HG03460 (cell line): ENCODE measurements at regions not wholly inside any gene's neighbourhood (a gene's known extent, or its start where the extent isn't known, plus 50 kb on each side); places are given as distances from the start of the nearest gene placed in this dataset.
"Not testable (repeated sequence)": the region's sequence is repeated elsewhere in the genome, so short reads cannot be mapped to it uniquely, and the experiment has no call there.

Source experiments
- ATAC-seq: cut with Tn5 transposase; IDR thresholded peaks from one replicate; pipeline ENCODE4 v1.9.1; 2021; ENCODE audit not compliant: unreplicated experiment

DNA sequence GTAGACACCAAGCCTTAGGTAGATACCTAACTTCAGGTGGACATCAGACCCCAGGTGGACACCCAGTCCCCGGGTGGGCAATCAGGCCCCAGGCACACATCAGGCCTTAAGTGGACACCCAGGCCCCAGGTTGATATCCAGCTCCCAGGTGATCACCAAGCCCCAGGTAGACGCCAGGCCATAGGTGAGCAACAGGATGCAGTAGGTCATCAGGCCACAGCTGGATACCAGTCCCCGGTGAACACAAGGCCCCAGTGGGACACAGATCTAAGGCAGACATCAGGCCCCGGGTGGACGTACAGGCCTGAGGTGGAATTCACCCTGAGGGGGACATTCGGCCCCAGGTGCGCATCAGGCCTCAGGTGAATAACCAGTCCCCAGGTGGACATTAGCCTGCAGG is 201.0 kb downstream of the POTEM start:
- not testable (repeated sequence) for ATAC-seq

GRCh38 chr14:19169561-19170362 is 202.5 kb downstream of the POTEM start:
- ATAC-seq = not testable (repeated sequence)

- ATAC-seq = not testable (repeated sequence)
These were observed 205.5 kb downstream of the POTEM start for GRCh38 chr14:19172745-19173144.

DNA sequence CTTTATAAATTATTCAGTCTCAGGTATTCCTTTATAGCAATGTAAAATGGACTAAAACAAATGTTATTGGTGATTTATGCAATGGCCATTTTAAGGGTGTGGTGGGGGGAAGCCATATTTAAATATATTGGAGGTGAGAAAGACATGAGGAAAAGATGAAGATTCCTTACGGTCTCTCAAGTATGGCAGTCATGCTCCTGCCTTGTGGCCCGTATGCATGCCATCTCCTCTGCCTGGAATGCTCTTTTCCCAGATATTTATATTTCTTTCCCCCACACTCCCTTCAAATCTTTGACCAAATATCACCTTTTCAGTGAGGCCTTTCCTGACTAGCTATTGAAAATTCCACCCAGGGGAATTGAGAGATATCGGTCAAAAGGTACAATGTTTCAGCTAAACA is 206.0 kb downstream of the POTEM start:
- not testable (repeated sequence) for ATAC-seq

- not testable (repeated sequence) for ATAC-seq
These were observed 210.2 kb downstream of the POTEM start for GRCh38 chr14:19177435-19177834.

DNA sequence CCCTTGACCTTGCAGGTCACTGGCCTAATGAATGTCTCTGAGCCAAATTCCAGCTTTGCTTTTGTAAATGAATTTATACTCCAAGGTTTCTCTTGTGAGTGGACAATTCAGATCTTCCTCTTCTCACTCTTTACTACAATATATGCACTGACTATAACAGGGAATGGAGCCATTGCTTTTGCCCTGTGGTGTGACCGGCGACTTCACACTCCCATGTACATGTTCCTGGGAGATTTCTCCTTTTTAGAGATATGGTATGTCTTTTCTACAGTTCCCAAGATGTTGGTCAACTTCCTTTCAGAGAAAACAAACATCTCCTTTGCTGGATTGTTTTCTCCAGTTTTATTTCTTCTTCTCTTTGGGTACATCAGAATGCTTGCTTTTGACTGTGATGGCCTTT is 213.1 kb downstream of the POTEM start:
- not testable (repeated sequence) for ATAC-seq

DNA sequence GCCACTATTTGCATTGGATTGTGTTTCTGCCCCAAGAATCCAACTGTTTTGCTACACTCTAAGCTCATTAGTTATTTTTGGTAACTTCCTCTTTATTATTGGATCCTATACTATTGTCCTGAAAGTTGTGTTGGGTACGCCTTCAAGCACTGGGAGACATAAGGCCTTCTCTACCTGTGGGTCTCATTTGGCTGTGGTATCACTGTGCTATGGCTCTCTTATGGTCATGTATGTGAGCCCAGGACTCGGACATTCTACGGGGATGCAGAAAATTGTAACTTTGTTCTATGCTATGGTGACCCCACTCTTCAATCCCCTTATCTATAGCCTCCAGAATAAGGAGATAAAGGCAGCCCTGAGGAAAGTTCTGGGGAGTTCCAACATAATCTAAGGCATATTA is 213.6 kb downstream of the POTEM start:
- ATAC-seq = not testable (repeated sequence)

GRCh38 chr14:19195146-19195545 is 227.9 kb downstream of the POTEM start:
- ATAC-seq = not testable (repeated sequence)

GRCh38 chr14:19197488-19198234 is 230.4 kb downstream of the POTEM start:
- not testable (repeated sequence) for ATAC-seq

GRCh38 chr14:19198341-19198740 is 231.1 kb downstream of the POTEM start:
- not testable (repeated sequence) for ATAC-seq

DNA sequence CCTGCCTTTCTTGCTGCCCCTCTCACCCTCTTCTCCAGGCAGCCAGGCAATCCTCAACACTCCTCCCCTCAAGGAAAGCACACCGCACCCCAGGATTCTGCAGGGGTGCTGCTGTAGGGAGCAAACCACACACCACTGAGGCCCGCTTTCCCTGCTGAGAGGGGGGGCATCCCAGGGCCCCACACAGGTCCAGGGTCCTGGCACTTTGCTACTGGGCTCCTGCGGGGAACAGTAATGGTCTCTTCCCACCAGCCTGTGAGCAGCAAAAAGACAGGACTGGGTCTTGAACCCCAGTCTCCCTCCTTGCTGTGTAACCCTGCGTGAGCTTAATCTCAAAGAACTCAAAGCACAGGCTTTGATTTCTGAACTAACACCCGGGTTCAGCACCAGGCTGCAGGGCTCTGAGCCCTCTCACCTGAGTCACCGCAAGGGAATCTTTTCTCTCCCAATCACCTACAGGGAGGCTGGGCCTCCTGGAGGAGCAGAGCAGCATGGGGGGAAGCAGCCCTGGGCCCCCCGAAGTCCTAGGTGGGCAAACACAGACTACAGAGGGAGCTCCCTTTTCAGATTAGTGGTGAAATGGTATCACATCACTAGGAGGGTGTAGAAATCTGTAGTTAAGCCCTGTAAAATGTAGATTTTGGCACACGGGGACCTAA is 232.6 kb downstream of the POTEG start:
- ATAC-seq = not testable (repeated sequence)

DNA sequence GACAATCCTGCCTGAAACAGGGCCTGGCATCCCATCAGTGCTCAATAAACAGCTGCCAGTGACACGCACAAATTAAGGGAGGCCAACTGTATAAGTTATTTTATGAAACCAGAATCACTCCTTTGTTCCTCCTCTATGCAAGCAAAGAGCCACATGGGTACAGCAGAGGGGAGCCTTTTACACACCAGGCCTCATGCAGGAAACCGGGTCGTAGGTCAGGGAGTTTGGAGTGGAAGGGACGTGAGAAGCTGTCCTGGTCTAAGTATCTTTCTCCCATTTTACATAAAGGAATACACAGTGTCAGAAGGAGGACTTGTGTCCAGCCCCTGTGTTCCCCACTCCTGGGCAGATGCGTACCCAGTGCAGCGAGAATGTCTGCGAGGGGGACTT is 232.1 kb downstream of the POTEG start:
- ATAC-seq = not testable (repeated sequence)

DNA sequence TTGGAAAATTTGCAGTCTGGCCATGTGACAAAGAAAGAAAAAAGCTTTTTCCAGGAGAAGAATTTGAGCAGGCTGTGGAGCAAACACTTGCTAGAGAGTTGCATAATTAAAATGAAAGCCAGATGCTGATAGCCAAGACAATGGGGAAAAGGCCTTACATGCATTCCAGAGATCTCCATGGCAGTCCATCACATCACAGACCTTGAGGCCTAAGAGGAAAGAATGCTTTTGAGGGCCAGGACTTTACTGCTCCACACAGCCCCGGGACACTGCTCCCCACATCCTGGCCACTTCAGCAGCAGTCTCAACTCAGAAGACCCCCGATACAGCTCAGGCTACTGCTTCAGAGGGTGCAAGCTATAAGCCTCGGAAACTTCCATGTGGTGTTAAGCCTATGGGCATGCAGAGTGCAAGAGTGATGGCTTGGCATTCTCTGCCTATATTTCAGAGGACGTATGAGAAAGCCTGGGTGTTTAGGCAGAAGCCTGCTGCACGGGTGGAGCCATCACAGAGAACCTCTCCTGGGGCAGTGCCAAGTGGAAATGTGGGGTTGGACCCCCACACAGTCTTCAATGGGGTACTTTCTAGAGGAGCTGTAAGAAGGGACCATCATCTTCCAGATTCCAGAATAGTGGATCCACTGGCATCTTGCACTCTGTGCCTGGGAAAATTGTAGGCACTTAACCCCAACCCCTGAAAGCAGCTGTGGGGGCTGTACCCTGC is 230.7 kb downstream of the POTEG start:
- not testable (repeated sequence) for ATAC-seq

DNA sequence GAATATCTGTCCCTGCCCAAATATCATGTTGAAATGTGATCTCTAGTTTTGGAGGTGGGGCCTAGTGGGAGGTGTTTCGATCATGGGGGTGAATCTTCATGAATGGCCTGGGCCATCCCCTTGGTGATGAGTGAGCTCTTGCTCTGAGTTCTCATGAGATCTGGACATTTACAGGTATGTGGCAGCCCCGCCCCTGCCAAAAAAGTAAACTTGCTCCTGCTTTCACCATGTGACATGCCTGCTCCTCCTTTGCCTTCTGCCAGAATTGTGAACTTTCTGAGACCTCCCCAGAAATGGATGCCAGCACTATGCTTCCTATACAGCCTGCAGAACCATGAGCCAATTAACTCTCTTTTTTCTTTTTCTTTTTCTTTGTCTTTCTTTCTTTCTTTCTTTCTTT is 229.3 kb downstream of the POTEG start:
- not testable (repeated sequence) for ATAC-seq

DNA sequence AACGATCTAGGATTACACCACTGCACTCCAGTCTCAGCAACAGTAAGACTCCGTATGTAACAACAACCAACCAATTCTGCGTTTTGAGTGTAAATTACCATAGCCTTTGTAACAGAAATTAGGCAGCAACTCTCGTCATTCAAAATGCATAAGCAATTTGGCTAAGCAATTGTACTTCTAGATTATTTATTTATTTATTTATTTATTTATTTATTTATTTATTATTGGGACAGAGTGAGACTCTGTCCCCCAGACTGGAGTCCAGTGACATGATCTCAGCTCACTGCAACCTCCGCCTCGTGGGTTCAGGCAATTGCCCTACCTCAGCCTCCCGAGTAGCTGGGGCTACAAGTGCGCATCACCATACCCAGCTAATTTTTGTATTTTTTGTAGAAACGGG is 217.7 kb downstream of the POTEG start:
- ATAC-seq = not testable (repeated sequence)

- ATAC-seq = not testable (repeated sequence)
These were observed 214.7 kb downstream of the POTEG start for GRCh38 chr14:19219423-19219822.

- ATAC-seq = not testable (repeated sequence)
These were observed 202.7 kb downstream of the POTEG start for GRCh38 chr14:19231421-19231820.

DNA sequence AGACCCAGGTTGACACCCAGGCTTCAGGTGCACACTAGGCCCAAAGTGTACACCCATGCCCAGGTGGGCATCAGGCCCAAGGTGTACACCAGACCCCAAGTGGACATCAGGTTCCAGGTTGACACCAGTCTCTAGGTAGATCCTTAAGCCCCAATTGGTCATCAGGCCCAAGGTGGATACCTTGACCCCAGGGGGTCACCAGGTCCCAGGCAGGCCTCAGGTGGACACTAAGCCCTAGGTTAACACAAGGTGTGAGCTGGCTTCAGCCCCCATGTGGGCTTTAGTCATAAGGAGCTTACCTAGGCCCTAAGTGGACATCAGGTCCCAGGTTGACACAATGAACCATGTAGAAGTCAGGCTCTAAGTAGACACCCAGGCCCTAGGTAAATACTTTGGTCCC is 200.1 kb downstream of the POTEG start:
- ATAC-seq = not testable (repeated sequence)

GRCh38 chr14:19237656-19238055 is 196.5 kb downstream of the POTEG start:
- ATAC-seq = not testable (repeated sequence)

- not testable (repeated sequence) for ATAC-seq
These were observed 195.6 kb downstream of the POTEG start for GRCh38 chr14:19238584-19238983.

DNA sequence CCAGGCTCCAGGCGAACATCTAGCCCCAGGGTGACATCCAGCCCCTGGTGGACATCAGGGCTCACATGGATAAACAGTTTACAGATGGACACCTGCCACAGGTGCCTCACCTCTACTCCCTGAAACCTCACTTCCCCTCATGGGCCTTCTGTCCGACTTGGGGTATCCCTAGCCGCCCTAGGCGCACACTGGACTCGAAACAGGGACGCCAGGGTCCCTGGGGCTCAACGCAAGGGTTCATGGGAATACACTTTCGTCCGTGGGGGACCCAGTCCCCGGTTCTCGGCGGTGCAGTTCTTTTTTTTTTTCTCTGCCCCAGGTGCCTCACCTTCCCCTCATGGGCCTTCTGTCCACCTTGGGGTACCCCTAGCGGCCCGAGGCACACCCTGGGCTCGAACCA is 194.2 kb downstream of the POTEG start:
- ATAC-seq = not testable (repeated sequence)
